Daoy (cell line): ENCODE measurements at regions not wholly inside any gene's neighbourhood (a gene's known extent, or its start where the extent isn't known, plus 50 kb on each side); places are given as distances from the start of the nearest gene placed in this dataset.
"Not testable (repeated sequence)": the region's sequence is repeated elsewhere in the genome, so short reads cannot be mapped to it uniquely, and the experiment has no call there.

Source experiments
- DNase-seq: peaks from one replicate; pipeline ENCODE4 v3.0.0-alpha.2; 2015; ENCODE audit warnings: low read depth

- no peak for DNase-seq
These were observed 523.2 kb upstream of the CCDC196 start for GRCh38 chr14:65962952-65963351.

- DNase-seq, result no peak
These were observed 521.8 kb upstream of the CCDC196 start for GRCh38 chr14:65964366-65964765.

- no peak for DNase-seq
These were observed 520.0 kb upstream of the CCDC196 start for GRCh38 chr14:65966188-65966587.

- no peak for DNase-seq
These were observed 513.8 kb upstream of the CCDC196 start for GRCh38 chr14:65972346-65972870.

DNA sequence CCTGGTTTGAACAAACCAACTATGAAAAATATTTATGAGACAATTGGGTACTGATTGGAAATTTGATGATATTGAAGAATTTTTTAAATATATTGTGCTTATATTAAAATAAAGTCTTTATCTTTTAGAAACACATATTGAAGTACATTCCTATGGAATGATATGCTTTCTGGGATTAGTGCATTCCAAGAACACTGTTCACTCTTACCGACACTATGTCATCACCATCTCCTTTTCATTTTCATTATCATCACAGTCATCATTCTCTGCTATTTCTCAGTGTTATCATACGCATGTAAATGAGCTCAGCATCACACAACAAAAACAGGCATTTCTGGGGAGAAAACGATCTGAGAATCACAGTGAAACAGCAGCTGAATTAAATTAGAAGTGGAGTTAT lies 513.3 kb upstream of the CCDC196 start:
- peak; percentile 23 for DNase-seq

GRCh38 chr14:65975865-65976264 lies 510.3 kb upstream of the CCDC196 start:
- no peak for DNase-seq

GRCh38 chr14:65976761-65977404 lies 509.3 kb upstream of the CCDC196 start:
- peak; percentile 88 for DNase-seq

DNA sequence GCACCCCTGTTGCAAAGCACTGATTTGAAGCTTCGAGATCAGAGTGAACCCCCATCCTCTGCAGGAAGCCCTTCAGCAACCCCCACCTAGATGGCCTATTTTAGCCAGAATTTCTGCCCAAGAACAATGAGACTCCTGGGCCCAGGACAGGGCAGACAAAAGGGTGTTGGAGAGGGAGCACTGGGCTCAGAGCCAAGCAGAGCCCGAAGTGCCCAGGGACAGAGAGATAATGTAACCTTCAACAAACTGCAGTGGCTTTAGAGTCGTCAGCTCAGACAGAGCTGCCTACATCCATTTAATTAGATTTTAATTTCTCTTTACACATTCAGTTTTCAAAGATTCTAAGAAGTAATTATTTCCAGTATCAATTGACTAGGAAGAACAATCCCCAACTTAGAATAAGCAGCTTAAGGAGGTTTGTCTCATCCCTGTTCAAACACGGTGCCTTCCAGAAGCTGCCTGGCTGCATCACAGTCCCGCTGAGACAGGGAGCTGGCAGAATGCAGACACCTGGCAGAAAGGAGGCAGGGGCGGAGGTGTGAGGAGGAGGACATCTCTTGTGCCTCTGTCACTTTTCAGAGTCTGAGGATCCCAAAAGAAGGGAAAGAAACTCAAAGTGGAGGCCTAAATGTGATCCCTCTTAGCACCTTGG lies 504.9 kb upstream of the CCDC196 start:
- DNase-seq, result no peak

GRCh38 chr14:65986041-65986440 lies 500.1 kb upstream of the CCDC196 start:
- no peak for DNase-seq

DNA sequence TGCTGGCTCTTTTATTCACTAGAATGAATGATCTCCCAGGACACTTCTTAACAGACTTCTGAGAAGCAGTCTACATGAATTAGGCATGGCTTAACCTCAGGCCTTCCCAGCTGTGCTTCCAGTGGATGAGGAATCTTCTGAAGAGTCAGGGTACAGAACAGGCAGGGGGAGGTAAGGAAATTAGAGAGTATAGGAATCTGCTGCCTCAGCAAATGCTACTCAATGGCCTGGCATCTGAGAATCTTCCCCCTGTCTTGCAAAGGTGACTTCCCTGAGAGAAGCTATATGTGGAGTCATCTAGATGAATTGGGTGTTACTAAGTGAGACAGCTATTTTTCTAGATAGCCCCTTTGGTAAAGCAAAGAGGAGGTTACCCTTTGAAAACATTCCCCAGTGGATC lies 496.2 kb upstream of the CCDC196 start:
- DNase-seq, result no peak

- DNase-seq, result no peak
These were observed 495.1 kb upstream of the CCDC196 start for GRCh38 chr14:65991104-65991503.

DNA sequence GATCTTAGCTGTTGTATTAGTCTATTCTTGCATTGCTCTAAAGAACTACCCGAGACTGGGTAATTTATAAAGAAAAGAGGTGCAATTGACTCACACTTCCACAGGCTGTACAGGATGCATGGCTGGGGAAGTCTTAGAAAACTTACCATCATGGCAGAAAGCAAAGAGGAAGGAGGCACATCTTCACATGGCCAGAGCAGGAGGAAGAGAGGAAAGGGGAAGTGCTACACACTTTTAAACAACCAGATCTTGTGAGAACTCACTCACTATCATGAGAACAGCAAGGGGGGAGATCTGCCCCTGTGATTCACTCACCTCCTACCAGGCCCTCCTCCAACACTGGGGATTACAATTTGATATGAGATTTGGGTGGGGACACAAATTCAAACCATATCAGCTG lies 494.2 kb upstream of the CCDC196 start:
- DNase-seq, result not testable (repeated sequence)

GRCh38 chr14:65993103-65993502 lies 493.1 kb upstream of the CCDC196 start:
- DNase-seq, result peak; percentile 49

DNA sequence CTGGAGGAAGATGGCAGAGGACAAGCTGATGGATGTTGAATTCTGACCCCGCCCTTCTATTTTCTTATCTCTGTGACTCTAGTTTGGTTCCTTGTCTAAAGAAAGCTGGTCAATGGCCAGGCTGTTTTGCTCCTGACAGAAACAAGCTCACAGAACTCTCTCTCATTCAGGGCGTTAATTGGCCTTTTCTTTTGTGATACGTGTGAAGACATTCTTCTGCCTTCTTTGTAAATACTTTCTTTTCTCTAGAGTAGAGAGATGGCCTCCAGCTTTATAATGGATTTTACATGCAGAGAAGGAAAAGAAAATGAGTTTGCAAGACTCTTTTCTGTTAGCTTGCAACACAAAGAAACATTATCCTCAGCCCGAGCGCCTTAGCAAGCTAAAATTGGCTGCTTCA lies 492.2 kb upstream of the CCDC196 start:
- no peak for DNase-seq

GRCh38 chr14:65997347-65997746 lies 488.8 kb upstream of the CCDC196 start:
- no peak for DNase-seq

DNA sequence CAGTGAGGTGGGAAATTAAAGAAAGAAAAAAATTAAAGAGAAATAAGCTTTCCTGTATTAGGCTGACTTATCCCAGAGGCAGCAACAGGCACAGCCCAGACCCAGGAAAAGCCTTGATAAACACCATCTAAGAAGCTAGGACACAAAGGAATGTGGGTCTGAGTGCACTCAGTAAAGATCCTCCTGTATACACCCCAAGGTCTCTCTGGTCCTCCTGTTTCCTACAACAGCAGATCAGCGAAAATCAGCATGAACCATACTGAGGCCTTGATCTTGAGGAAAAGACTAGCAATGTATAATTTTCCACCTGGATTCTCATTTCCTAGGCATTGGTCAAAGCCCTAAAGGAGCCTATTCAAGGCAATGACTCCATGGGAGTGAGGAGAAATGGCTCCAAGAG lies 486.3 kb upstream of the CCDC196 start:
- DNase-seq, result no peak

GRCh38 chr14:66000766-66001165 lies 485.4 kb upstream of the CCDC196 start:
- DNase-seq, result no peak

DNA sequence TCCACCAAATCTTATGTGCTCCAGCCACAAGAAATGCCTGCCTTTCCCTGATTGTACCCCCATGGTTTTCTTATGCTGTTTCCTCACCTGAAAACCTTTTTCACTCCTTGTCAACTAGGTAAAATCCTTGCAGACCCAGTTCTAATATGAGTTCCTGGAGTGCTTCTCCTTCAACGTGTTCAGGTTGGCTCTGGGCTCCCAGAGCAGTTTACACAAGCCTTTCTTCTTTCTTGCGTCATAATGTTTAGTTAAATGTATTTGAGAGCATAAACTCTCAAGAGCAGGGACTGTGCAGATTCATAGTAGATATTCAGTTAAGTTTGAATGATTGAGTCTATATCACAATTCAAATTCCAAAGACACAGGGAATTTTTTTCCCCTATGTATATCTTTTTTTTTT lies 484.8 kb upstream of the CCDC196 start:
- DNase-seq, result no peak

GRCh38 chr14:66003082-66003730 lies 483.0 kb upstream of the CCDC196 start:
- DNase-seq, result peak; percentile 92

DNA sequence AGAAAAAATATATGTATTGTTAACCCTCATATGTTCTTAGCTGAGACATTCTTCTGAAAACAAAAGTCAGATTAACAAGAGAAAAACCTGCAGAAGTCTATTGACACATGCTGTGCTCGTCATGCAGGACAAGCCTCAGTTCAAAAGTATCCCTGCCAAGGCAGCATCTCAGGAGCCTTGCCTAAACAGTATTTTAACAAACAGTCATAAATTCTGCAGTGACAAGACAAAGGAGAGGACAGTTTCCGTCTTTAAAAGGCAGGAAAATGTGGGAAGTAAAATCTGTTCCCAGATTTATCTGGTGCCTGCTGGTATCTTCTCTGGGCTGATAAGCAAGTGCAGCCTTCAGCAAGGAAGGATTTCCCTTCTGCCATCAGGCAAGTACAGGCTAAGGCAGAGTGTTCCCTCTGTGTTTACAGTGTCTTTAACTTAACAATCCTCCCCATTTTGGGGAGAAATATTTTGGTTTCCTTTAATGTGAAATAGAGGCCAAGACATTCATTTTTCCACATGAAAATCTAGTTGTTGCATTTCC lies 480.2 kb upstream of the CCDC196 start:
- DNase-seq, result no peak

GRCh38 chr14:66008631-66009030 lies 477.5 kb upstream of the CCDC196 start:
- no peak for DNase-seq

GRCh38 chr14:66009089-66009488 lies 477.1 kb upstream of the CCDC196 start:
- peak; percentile 73 for DNase-seq

DNA sequence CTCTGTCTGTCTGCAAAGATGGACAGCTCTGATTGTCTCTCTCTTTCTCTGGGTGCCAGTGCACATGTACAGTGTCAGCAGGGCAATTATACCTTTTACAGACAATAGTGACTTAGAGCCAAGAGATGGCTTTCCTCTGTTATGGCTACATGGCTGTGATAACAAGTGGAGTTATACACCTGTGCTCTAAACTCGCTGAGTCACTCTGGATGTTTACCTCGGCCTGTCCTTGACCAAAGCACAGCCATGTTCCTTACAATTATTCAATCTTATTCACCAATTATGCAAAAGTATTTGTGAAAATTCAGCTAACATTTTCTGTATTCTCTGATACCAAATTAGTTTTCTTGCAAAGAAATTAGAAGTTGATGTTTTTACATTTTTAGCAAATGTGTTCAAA lies 475.5 kb upstream of the CCDC196 start:
- no peak for DNase-seq
